HepG2 (cell line): ENCODE measurements at regions not wholly inside any gene's neighbourhood (a gene's known extent, or its start where the extent isn't known, plus 50 kb on each side); places are given as distances from the start of the nearest gene placed in this dataset.
"Not testable (repeated sequence)": the region's sequence is repeated elsewhere in the genome, so short reads cannot be mapped to it uniquely, and the experiment has no call there.

ENCODE experiments used
- ATAC-seq: fragments of 200-7000 bp; cut with Tn5 transposase; 3 replicates; pipeline ENCODE4 v1.9.1; 2020; ENCODE audit warnings: mild to moderate bottlenecking, moderate library complexity
- BruUV-seq: library from RNA; stranded (reverse); fragments of 400-500 nt; replicated peaks from 2 replicates; lab custom pipeline; 2021; lab: Mats Ljungman, UMichigan
- CTCF ChIA-PET: fragments of 300-600 bp; formaldehyde crosslinking; extraction: SDS; loops from one replicate; lab custom pipeline; 2021; ENCODE audit warnings: low total read pairs, inconsistent platforms, low intra/inter-chr PET ratio; lab: Yijun Ruan, JAX
- POLR2A ChIA-PET: fragments of 350-600 bp; sonication (Branson Sonifier 250); formaldehyde crosslinking; loops from one replicate; lab custom pipeline; 2020; ENCODE audit warnings: antibody characterized with exemption, inconsistent platforms; lab: Yijun Ruan, JAX
- DNase-seq: peaks from one replicate; pipeline ENCODE4 v3.0.0-alpha.2; 2015; ENCODE audit warnings: low spot score
- FAIRE-seq: peaks from 3 replicates; lab custom pipeline; 2011; peaks lifted over from hg19 to GRCh38; lab: Jason Lieb, UNC
- H2AFZ ChIP-seq: one replicate; pipeline ENCODE4 v1.6.1; 2011; ENCODE audit warnings: low read length, inconsistent platforms
- H3K27ac ChIP-seq: fragments of 300-600 bp; 3 replicates; pipeline ENCODE4 v1.8.0; 2011; ENCODE audit warnings: mixed run types, mild to moderate bottlenecking, mixed read lengths, low read length, inconsistent platforms; ENCODE audit not compliant: insufficient read depth; ENCODE audit errors: extremely low read length
- H3K27me3 ChIP-seq, 2 experiments: fragments of 200-600 bp in 1 of 2; 2 replicates in 1 of 2; 3 replicates in 1 of 2; pipeline versions ENCODE4 v1.6.0 to v1.8.0; 2011; ENCODE audit warnings: low read length in 2 of 2, mild to moderate bottlenecking in 2 of 2, moderate library complexity in 2 of 2, inconsistent platforms in 1 of 2; ENCODE audit not compliant: insufficient read depth in 2 of 2, control insufficient read depth in 1 of 2
- H3K36me3 ChIP-seq, 2 experiments: fragments of 200-600 bp in 1 of 2; replicated peaks in 1 of 2; 2 replicates in 1 of 2; 3 replicates in 1 of 2; pipeline versions ENCODE4 v1.5.1 to v1.8.0; 2011; ENCODE audit warnings: low read length in 2 of 2, inconsistent platforms in 1 of 2; ENCODE audit not compliant: insufficient read depth in 2 of 2, control insufficient read depth in 1 of 2
- H3K4me1 ChIP-seq: 2 replicates; pipeline ENCODE4 v1.5.1; 2012; ENCODE audit warnings: low read length, inconsistent platforms; ENCODE audit not compliant: insufficient read depth
- H3K4me2 ChIP-seq: 2 replicates; pipeline ENCODE4 v1.6.0; 2011; ENCODE audit warnings: low read depth, low read length, inconsistent platforms
- H3K4me3 ChIP-seq, 3 experiments: fragments of 200-600 bp in 1 of 3; sonication (generic), shearing (Covaris generic) in 1 of 3; replicated peaks in 1 of 3; 2 replicates each; pipeline ENCODE4 v1.5.1; 2011 to 2016; ENCODE audit warnings: low read length in 3 of 3, inconsistent platforms in 2 of 3, low read depth in 2 of 3, mild to moderate bottlenecking in 2 of 3, control low read depth in 1 of 3, mixed read lengths in 1 of 3; ENCODE audit not compliant: insufficient read depth in 1 of 3
- H3K79me2 ChIP-seq: one replicate; pipeline ENCODE4 v1.6.1; 2011; ENCODE audit warnings: low read length, inconsistent platforms; ENCODE audit not compliant: insufficient read depth
- H3K9ac ChIP-seq: 2 replicates; pipeline ENCODE4 v1.6.0; 2011; ENCODE audit warnings: mild to moderate bottlenecking, low read depth, low read length, inconsistent platforms; ENCODE audit not compliant: insufficient read depth
- H3K9me3 ChIP-seq: 2 replicates; pipeline ENCODE4 v1.5.1; 2012; ENCODE audit warnings: mild to moderate bottlenecking, low read length
- H4K20me1 ChIP-seq: 2 replicates; pipeline ENCODE4 v1.6.0; 2011; ENCODE audit warnings: inconsistent platforms, mild to moderate bottlenecking, low read length, moderate library complexity; ENCODE audit not compliant: insufficient read depth
- FOSL2 ChIP-seq: sonication (generic); formaldehyde crosslinking; IDR thresholded peaks from 2 replicates; pipeline ENCODE4 v1.4.0; 2020; ENCODE audit warnings: missing genetic modification reagents
- FOXA1 ChIP-seq, 2 experiments: fragments of 450-650 bp in 1 of 2; sonication (generic) in 1 of 2; formaldehyde crosslinking in 1 of 2; IDR thresholded peaks; 2 replicates each; pipeline versions ENCODE4 v1.4.0 to v1.6.1; 2016 to 2020; ENCODE audit warnings: missing genetic modification reagents in 1 of 2
- FOXP1 ChIP-seq, 2 experiments: fragments of 450-650 bp in 1 of 2; IDR thresholded peaks; 2 replicates each; pipeline ENCODE4 v1.6.1; 2017 to 2018; ENCODE audit warnings: antibody characterized with exemption in 1 of 2
- RAD51 ChIP-seq: fragments of 450-650 bp; IDR thresholded peaks from 2 replicates; pipeline ENCODE4 v1.6.1; 2016; ENCODE audit warnings: borderline replicate concordance
- TBL1XR1 ChIP-seq: fragments of 150-350 bp; IDR thresholded peaks from 2 replicates; pipeline ENCODE4 v1.6.1; 2014; ENCODE audit warnings: borderline replicate concordance, low read length; ENCODE audit not compliant: partially characterized antibody
- ZMYM4 ChIP-seq: sonication (generic); formaldehyde crosslinking; IDR thresholded peaks from 2 replicates; pipeline ENCODE4 v1.8.1; 2023; ENCODE audit warnings: mild to moderate bottlenecking, missing genetic modification reagents
- ZNF737 ChIP-seq: sonication (generic); formaldehyde crosslinking; IDR thresholded peaks from 2 replicates; pipeline ENCODE4 v1.5.0; 2020; ENCODE audit warnings: missing genetic modification reagents, mild to moderate bottlenecking, borderline replicate concordance
- WGBS: methylation state at CpG from one replicate; pipeline ENCODE4 v1.1.6; 2017; ENCODE audit warnings: low lambda C conversion rate; 5-methylcytosine and 5-hydroxymethylcytosine counted together
- in situ Hi-C: cut with HindIII; loops from 2 replicates; pipeline ENCODE4 v1.10.0; 2017; ENCODE audit warnings: low pct_unique_long_range_greater_than_20kb; ENCODE audit not compliant: extremely low pct_ligation_motif_present
- intact Hi-C: fragments of 100-400 bp; cut with micrococcal nuclease; formaldehyde crosslinking; loops from one replicate; pipeline ENCODE4 v1.10.0; 2022; ENCODE audit not compliant: unreplicated experiment
- TF ChIP-seq, protein P1 (sequence below): sonication (generic); formaldehyde crosslinking; IDR thresholded peaks from 2 replicates; pipeline ENCODE4 v1.5.1; 2020; ENCODE audit warnings: mild to moderate bottlenecking, missing genetic modification reagents, borderline replicate concordance

DNA sequence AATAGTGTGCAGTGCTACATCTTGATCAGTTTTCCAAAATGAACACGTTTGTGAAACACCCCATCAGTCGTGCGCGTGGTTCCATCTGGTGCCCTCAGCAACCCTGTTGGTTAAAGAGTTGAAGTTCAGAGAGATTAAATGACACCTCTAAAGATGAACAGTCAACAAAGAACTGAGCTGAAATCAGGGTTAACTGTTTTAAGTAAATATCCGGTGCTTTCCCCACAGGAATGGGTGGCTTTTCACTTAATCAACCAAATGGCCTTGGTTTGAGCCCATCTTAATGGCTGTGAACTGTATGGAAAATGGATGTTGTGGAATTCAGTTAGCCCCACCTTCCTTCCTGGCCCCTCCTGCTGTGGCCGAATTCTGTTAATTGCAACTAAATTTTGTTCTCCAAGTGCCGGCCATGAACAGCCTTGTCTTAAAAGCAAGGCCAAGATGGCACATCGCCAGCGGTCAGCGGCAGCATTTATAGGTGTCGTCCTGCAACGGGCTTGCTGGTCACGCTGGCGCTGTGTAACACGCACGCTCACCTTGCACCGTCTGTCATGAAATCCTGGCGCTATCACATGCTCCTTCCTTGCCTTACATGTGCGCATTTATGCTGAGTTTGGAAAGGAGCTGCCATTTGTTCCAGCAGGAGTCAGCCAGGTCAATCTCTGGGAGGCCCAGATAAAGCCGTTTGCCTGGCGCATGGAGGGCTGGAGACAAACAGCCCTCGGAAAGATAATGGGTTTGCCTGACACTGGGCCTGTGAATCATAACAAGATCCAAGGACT is 164.5 kb downstream of the ERMARD start (continued):
- TF ChIP-seq, protein P1, sequence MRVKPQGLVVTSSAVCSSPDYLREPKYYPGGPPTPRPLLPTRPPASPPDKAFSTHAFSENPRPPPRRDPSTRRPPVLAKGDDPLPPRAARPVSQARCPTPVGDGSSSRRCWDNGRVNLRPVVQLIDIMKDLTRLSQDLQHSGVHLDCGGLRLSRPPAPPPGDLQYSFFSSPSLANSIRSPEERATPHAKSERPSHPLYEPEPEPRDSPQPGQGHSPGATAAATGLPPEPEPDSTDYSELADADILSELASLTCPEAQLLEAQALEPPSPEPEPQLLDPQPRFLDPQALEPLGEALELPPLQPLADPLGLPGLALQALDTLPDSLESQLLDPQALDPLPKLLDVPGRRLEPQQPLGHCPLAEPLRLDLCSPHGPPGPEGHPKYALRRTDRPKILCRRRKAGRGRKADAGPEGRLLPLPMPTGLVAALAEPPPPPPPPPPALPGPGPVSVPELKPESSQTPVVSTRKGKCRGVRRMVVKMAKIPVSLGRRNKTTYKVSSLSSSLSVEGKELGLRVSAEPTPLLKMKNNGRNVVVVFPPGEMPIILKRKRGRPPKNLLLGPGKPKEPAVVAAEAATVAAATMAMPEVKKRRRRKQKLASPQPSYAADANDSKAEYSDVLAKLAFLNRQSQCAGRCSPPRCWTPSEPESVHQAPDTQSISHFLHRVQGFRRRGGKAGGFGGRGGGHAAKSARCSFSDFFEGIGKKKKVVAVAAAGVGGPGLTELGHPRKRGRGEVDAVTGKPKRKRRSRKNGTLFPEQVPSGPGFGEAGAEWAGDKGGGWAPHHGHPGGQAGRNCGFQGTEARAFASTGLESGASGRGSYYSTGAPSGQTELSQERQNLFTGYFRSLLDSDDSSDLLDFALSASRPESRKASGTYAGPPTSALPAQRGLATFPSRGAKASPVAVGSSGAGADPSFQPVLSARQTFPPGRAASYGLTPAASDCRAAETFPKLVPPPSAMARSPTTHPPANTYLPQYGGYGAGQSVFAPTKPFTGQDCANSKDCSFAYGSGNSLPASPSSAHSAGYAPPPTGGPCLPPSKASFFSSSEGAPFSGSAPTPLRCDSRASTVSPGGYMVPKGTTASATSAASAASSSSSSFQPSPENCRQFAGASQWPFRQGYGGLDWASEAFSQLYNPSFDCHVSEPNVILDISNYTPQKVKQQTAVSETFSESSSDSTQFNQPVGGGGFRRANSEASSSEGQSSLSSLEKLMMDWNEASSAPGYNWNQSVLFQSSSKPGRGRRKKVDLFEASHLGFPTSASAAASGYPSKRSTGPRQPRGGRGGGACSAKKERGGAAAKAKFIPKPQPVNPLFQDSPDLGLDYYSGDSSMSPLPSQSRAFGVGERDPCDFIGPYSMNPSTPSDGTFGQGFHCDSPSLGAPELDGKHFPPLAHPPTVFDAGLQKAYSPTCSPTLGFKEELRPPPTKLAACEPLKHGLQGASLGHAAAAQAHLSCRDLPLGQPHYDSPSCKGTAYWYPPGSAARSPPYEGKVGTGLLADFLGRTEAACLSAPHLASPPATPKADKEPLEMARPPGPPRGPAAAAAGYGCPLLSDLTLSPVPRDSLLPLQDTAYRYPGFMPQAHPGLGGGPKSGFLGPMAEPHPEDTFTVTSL (CRISPR knock-in tag): peak; percentile 79; the same call in 1 of the 2 replicates
- TF ChIP-seq FOSL2: peak; percentile 24; the same call in 1 of the 2 replicates
- TF ChIP-seq FOXA1 (IDR thresholded peaks at IDR 0.05): peak; percentile 71
- peak; percentile 79 for TF ChIP-seq FOXA1 (CRISPR knock-in tag; IDR thresholded peaks at IDR 0.05)
- TF ChIP-seq RAD51: no peak
- no peak for TF ChIP-seq ZNF737
- TF ChIP-seq FOXP1 (IDR thresholded peaks at IDR 0.05): no peak
- TF ChIP-seq FOXP1 (CRISPR knock-in tag; IDR thresholded peaks at IDR 0.05): peak; percentile 54; the same call in 1 of the 2 replicates
- TF ChIP-seq TBL1XR1: no peak
- TF ChIP-seq ZMYM4 (CRISPR knock-in tag): no peak

DNA sequence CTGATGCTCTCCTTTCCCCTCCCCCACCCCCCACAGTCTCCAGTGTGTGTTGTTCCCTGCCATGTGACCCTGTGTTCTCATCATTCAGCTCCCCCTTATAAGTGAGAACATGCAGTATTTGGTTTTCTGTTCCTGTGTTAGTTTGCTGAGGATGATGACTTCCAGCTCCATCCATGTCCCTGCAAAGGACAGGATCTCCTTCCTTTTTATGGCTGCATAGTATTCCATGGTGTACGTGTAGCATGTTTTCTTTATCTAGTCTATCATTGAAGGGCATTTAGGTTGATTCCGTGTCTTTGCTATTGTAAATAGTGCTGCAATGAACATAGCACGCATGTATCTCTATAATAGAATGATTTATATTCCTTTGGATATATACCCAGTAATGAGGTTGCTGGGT is 162.3 kb downstream of the ERMARD start:
- WGBS: 33% methylated on average over 3 of the region's 3 CpGs
- intact Hi-C loops, H4K20me1 ChIP-seq, H3K4me3 ChIP-seq, H3K9me3 ChIP-seq, H3K27ac ChIP-seq, H3K36me3 ChIP-seq, ATAC-seq, FAIRE-seq, H2AFZ ChIP-seq, in situ Hi-C loops, BruUV-seq, H3K9ac ChIP-seq, CTCF ChIA-PET, H3K79me2 ChIP-seq, H3K4me2 ChIP-seq, DNase-seq, H3K4me1 ChIP-seq, POLR2A ChIA-PET: not testable (repeated sequence)
- H3K27me3 ChIP-seq: peaks cover 5 to 29% of the 10 kb centered on the region in 2 experiments; a peak in 4 of 5 replicates
